GM23248 (cell line): ENCODE measurements at regions not wholly inside any gene's neighbourhood (a gene's known extent, or its start where the extent isn't known, plus 50 kb on each side); places are given as distances from the start of the nearest gene placed in this dataset.

Experiments
- EZH2 ChIP-seq: fragments of 200-600 bp; sonication (generic); IDR thresholded peaks from 2 replicates; pipeline ENCODE4 v1.6.1; 2018; ENCODE audit warnings: antibody characterized with exemption, mild to moderate bottlenecking; ENCODE audit not compliant: insufficient read depth, poor library complexity, severe bottlenecking
- EZH2phosphoT487 ChIP-seq: fragments of 200-600 bp; sonication (generic); IDR thresholded peaks from 2 replicates; pipeline ENCODE4 v1.6.1; 2018; ENCODE audit warnings: antibody characterized with exemption, moderate library complexity, mild to moderate bottlenecking, low read depth; ENCODE audit not compliant: insufficient read depth

DNA sequence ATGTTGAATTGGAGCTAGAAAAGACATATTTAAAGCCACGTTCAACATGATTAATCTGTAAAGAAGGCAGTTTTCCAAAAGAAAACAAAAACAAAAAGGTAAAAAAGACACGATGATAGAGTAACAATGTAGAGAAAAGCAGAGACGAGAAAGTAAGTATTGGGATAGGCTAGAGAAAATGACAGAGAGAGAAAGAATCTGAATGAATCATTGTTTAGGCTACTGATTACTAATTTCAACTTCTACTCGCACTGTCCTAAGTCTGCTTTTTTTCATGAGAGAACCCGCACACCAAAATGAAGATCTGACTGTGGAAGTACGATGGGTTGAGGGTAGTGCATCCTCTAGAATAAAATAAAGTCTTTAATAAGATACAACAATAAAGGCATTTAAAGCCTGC is 1599.2 kb upstream of the TMEFF2 start:
- no peak for TF ChIP-seq EZH2phosphoT487
- no peak for TF ChIP-seq EZH2
